ENCODE measurements at regions not wholly inside any gene's neighbourhood (a gene's known extent, or its start where the extent isn't known, plus 50 kb on each side); places are given as distances from the start of the nearest gene placed in this dataset.

- no peak for TF ChIP-seq FOXP4 (CRISPR knock-in tag; IDR thresholded peaks at IDR 0.05)
- TF ChIP-seq MAX (CRISPR knock-in tag; IDR thresholded peaks at IDR 0.05): no peak
These were observed 249.3 kb downstream of the ANKRD50 start (continued) for GRCh38 chr4:124462954-124463828.

- Mint-ChIP-seq H3K27ac (no peak overlapping the region), H3K27me3 (ENCODE audit: low read depth) (peaks cover 3% of the 10 kb centered on the region; the same call in 1 of the 2 replicates), H3K9me3 (peaks cover 39% of the 10 kb centered on the region), H3K4me1 (peaks cover 19% of the 10 kb centered on the region), H3K4me3 (no peak overlapping the region), H3K36me3 (peaks cover 40% of the 10 kb centered on the region)
- CTCF ChIA-PET: no interaction called here
- ATAC-seq: no peak
- no peak for DNase-seq (ENCODE audit: low spot score)
- POLR2A ChIA-PET: no interaction called here
- no peak for TF ChIP-seq ZNF232 (CRISPR knock-in tag; IDR thresholded peaks at IDR 0.05)
- TF ChIP-seq FOXJ3 (CRISPR knock-in tag; IDR thresholded peaks at IDR 0.05; ENCODE audit: borderline replicate concordance): no peak
- no peak for TF ChIP-seq GTF2I (CRISPR knock-in tag; conservative IDR thresholded peaks at IDR 0.05)
- TF ChIP-seq USF1 (CRISPR knock-in tag; IDR thresholded peaks at IDR 0.05): no peak
- TF ChIP-seq E2F5 (CRISPR knock-in tag; IDR thresholded peaks at IDR 0.05): no peak
These were observed 247.7 kb downstream of the ANKRD50 start for GRCh38 chr4:124464836-124465235.

- ATAC-seq (no peak), DNase-seq (ENCODE audit: low spot score) (no peak)
- Mint-ChIP-seq H3K4me1 (peaks cover 11% of the 10 kb centered on the region; the same call in 1 of the 2 replicates), H3K27me3 (ENCODE audit: low read depth) (no peaks in the 10 kb centered on the region), H3K36me3 (peaks cover 34% of the 10 kb centered on the region), H3K4me3 (no peak overlapping the region), H3K27ac (no peak overlapping the region), H3K9me3 (peaks cover 37% of the 10 kb centered on the region)
- POLR2A ChIA-PET: no interaction called here
- CTCF ChIA-PET: interaction anchor here (1.4 kb wide), 1 partner anchor 815 kb away, joined by 3 read pairs; no protein-coding TSS in a partner anchor
- TF ChIP-seq NR1H2 (CRISPR knock-in tag; IDR thresholded peaks at IDR 0.05): no peak
- no peak for TF ChIP-seq CBFB (CRISPR knock-in tag; IDR thresholded peaks at IDR 0.05; ENCODE audit: low read depth)
- no peak for TF ChIP-seq ATF6 (CRISPR knock-in tag; IDR thresholded peaks at IDR 0.05)
- no peak for TF ChIP-seq SMAD4 (CRISPR knock-in tag; IDR thresholded peaks at IDR 0.05)
- no peak for TF ChIP-seq ZSCAN18 (CRISPR knock-in tag; IDR thresholded peaks at IDR 0.05)
- no peak for TF ChIP-seq MXD4 (CRISPR knock-in tag; IDR thresholded peaks at IDR 0.05; ENCODE audit: borderline replicate concordance)
- no peak for TF ChIP-seq GRHL2 (CRISPR knock-in tag; IDR thresholded peaks at IDR 0.05; ENCODE audit: insufficient replicate concordance, severe bottlenecking)
- TF ChIP-seq TEAD4 (CRISPR knock-in tag; IDR thresholded peaks at IDR 0.05): no peak
- no peak for TF ChIP-seq AFF4 (CRISPR knock-in tag; IDR thresholded peaks at IDR 0.05; ENCODE audit: borderline replicate concordance)
- no peak for TF ChIP-seq TCF7 (CRISPR knock-in tag; IDR thresholded peaks at IDR 0.05; ENCODE audit: low read depth)
- no peak for TF ChIP-seq MAX (CRISPR knock-in tag; IDR thresholded peaks at IDR 0.05)
- no peak for TF ChIP-seq NFATC4 (CRISPR knock-in tag; IDR thresholded peaks at IDR 0.05)
These were observed 244.2 kb downstream of the ANKRD50 start for GRCh38 chr4:124468360-124468759.

All from WTC11 (cell line).